ENCODE measurements at regions not wholly inside any gene's neighbourhood (a gene's known extent, or its start where the extent isn't known, plus 50 kb on each side); places are given as distances from the start of the nearest gene placed in this dataset.

- TF ChIP-seq, protein P1, sequence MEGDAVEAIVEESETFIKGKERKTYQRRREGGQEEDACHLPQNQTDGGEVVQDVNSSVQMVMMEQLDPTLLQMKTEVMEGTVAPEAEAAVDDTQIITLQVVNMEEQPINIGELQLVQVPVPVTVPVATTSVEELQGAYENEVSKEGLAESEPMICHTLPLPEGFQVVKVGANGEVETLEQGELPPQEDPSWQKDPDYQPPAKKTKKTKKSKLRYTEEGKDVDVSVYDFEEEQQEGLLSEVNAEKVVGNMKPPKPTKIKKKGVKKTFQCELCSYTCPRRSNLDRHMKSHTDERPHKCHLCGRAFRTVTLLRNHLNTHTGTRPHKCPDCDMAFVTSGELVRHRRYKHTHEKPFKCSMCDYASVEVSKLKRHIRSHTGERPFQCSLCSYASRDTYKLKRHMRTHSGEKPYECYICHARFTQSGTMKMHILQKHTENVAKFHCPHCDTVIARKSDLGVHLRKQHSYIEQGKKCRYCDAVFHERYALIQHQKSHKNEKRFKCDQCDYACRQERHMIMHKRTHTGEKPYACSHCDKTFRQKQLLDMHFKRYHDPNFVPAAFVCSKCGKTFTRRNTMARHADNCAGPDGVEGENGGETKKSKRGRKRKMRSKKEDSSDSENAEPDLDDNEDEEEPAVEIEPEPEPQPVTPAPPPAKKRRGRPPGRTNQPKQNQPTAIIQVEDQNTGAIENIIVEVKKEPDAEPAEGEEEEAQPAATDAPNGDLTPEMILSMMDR (IDR thresholded peaks at IDR 0.05; ENCODE audit: poor library complexity), result no peak
- TF ChIP-seq EZH2 (IDR thresholded peaks at IDR 0.05; ENCODE audit: borderline replicate concordance) (no peak), EZH2phosphoT487 (IDR thresholded peaks at IDR 0.05; ENCODE audit: low read depth, severe bottlenecking, unreplicated experiment) (no peak)
Measured at GRCh38 chrX:140317462-140317861, 187.4 kb downstream of the SOX3 start.
